Heart left ventricle (tissue), 13 donors: ENCODE measurements at regions not wholly inside any gene's neighbourhood (a gene's known extent, or its start where the extent isn't known, plus 50 kb on each side); places are given as distances from the start of the nearest gene placed in this dataset.
"Not testable (repeated sequence)": the region's sequence is repeated elsewhere in the genome, so short reads cannot be mapped to it uniquely, and the experiment has no call there.

Experiments used
- POLR2A ChIP-seq, 2 donors: fragments of 450-650 bp; IDR thresholded peaks; one replicate each; pipeline ENCODE4 v1.6.1; 2017; ENCODE audit warnings: antibody characterized with exemption in 2 of 2, mild to moderate bottlenecking in 2 of 2, moderate library complexity in 2 of 2
- TF ChIP-seq, protein P1 (sequence below), 12 donors: fragments of 200-600 bp; sonication (generic) in 4 of 12; IDR thresholded peaks; one replicate each; pipeline versions ENCODE4 v1.5.0 to v1.8.0; 2018 to 2022; ENCODE audit warnings: antibody characterized with exemption in 12 of 12, mild to moderate bottlenecking in 5 of 12
- donor health status: ischemic (EF 13 %, LVEDD 7.1; RV severe dilation, severe dysfunction).
- donor health status: DM: no; HTN: yes; CAD: no.
- donor health status: DM: no; HTN: no; CAD: no.
- donor health status: ischemic (EF 25% LVEDD 6.9; RV normal size, moderate dysfunction).
- donor health status: ischemic (EF 25% LVEDD 5.7; RV mildly dilated, moderate dysfunction).
- donor health status: ischemic (EF 35%, LVEDD 5.7; RV mildly dilated, moderate dysfunction).
- donor health status: nonischemic (EF 11% LVEDD 7.7; RV severe dilation, severe dysfunction).
- donor health status: DM: yes; HTN: yes; CAD: no.
- donor health status: PGD.
- donor health status: ischemic (EF 29% LVEDD 5.4; RV normal size, mild dysfunction).
- donor health status: nonischemic (EF 23%, LVEDD 6.1; RV moderate dilation, normal function).

DNA sequence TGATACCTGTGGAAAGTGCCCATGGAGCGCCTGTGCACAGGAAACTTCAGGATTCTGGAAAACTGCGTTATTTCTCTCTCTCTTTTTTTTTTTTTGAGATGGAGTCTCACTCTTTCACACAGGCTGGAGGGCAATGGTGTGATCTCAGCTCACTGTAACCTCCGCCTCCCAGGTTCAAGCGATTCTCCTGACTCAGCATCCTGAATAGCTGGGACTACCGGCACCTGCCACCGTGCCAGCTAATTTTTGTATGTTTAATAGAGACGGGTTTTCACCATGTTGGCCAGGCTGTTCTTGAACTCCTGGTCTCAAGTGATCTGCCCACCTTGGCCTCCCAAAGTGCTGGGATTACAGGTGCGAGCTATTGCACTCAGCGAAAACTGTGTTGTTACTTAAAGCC lies 68.9 kb upstream of the PODXL start:
- not testable (repeated sequence) for TF ChIP-seq POLR2A (IDR thresholded peaks at IDR 0.05)
- TF ChIP-seq, protein P1, sequence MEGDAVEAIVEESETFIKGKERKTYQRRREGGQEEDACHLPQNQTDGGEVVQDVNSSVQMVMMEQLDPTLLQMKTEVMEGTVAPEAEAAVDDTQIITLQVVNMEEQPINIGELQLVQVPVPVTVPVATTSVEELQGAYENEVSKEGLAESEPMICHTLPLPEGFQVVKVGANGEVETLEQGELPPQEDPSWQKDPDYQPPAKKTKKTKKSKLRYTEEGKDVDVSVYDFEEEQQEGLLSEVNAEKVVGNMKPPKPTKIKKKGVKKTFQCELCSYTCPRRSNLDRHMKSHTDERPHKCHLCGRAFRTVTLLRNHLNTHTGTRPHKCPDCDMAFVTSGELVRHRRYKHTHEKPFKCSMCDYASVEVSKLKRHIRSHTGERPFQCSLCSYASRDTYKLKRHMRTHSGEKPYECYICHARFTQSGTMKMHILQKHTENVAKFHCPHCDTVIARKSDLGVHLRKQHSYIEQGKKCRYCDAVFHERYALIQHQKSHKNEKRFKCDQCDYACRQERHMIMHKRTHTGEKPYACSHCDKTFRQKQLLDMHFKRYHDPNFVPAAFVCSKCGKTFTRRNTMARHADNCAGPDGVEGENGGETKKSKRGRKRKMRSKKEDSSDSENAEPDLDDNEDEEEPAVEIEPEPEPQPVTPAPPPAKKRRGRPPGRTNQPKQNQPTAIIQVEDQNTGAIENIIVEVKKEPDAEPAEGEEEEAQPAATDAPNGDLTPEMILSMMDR (IDR thresholded peaks at IDR 0.05): not testable (repeated sequence)
